ENCODE measurements at regions not wholly inside any gene's neighbourhood (a gene's known extent, or its start where the extent isn't known, plus 50 kb on each side); places are given as distances from the start of the nearest gene placed in this dataset.
"Not testable (repeated sequence)": the region's sequence is repeated elsewhere in the genome, so short reads cannot be mapped to it uniquely, and the experiment has no call there.

GRCh38 chrX:76774912-76775311 lies 347.4 kb downstream of the MAGEE1 start:
- not testable (repeated sequence) for DNase-seq

GRCh38 chrX:76796311-76796710 lies 368.8 kb downstream of the MAGEE1 start:
- no peak for DNase-seq

GRCh38 chrX:76802708-76803107 lies 375.2 kb downstream of the MAGEE1 start:
- DNase-seq: no peak

- no peak for DNase-seq
Measured at GRCh38 chrX:76815754-76816153, 388.2 kb downstream of the MAGEE1 start.

GRCh38 chrX:76817279-76817678 lies 389.8 kb downstream of the MAGEE1 start:
- not testable (repeated sequence) for DNase-seq

- no peak for DNase-seq
Measured at GRCh38 chrX:76821276-76821675, 393.8 kb downstream of the MAGEE1 start.

GRCh38 chrX:76827672-76828071 lies 400.2 kb downstream of the MAGEE1 start:
- DNase-seq: no peak

GRCh38 chrX:76840902-76841301 lies 413.4 kb downstream of the MAGEE1 start:
- not testable (repeated sequence) for DNase-seq

- DNase-seq: no peak
Measured at GRCh38 chrX:76850851-76851250, 423.3 kb downstream of the MAGEE1 start.

- no peak for DNase-seq
Measured at GRCh38 chrX:76862509-76862908, 435.0 kb downstream of the MAGEE1 start.

GRCh38 chrX:76893930-76894329 lies 466.4 kb downstream of the MAGEE1 start:
- DNase-seq: no peak

GRCh38 chrX:76915836-76916235 lies 488.3 kb downstream of the MAGEE1 start:
- DNase-seq: no peak

- no peak for DNase-seq
Measured at GRCh38 chrX:76918033-76918432, 490.5 kb downstream of the MAGEE1 start.

GRCh38 chrX:76919761-76920160 lies 492.3 kb downstream of the MAGEE1 start:
- no peak for DNase-seq

GRCh38 chrX:76920607-76921006 lies 493.1 kb downstream of the MAGEE1 start:
- DNase-seq: no peak

GRCh38 chrX:76921176-76921575 lies 493.7 kb downstream of the MAGEE1 start:
- no peak for DNase-seq

GRCh38 chrX:76922100-76922499 lies 494.6 kb downstream of the MAGEE1 start:
- no peak for DNase-seq

GRCh38 chrX:76924616-76925015 lies 497.1 kb downstream of the MAGEE1 start:
- DNase-seq: not testable (repeated sequence)

- DNase-seq: no peak
Measured at GRCh38 chrX:76931518-76931917, 504.0 kb downstream of the MAGEE1 start.

GRCh38 chrX:76957485-76957884 lies 489.7 kb upstream of the FGF16 start:
- no peak for DNase-seq

- no peak for DNase-seq
Measured at GRCh38 chrX:76971393-76972376, 475.5 kb upstream of the FGF16 start.

- DNase-seq: no peak
Measured at GRCh38 chrX:76977452-76977851, 469.7 kb upstream of the FGF16 start.

- DNase-seq: no peak
Measured at GRCh38 chrX:76987381-76987780, 459.8 kb upstream of the FGF16 start.

- DNase-seq: no peak
Measured at GRCh38 chrX:76996641-76997040, 450.5 kb upstream of the FGF16 start.

- DNase-seq: no peak
Measured at GRCh38 chrX:77003530-77003929, 443.7 kb upstream of the FGF16 start.

Data from activated CD4-positive, CD25-positive, alpha-beta regulatory T cell treated with anti-CD3 and anti-CD28 coated beads, Interleukin-2, amount 50 U/mL, for 72 hours (primary cell).